ENCODE measurements at regions not wholly inside any gene's neighbourhood (a gene's known extent, or its start where the extent isn't known, plus 50 kb on each side); places are given as distances from the start of the nearest gene placed in this dataset.
"Not testable (repeated sequence)": the region's sequence is repeated elsewhere in the genome, so short reads cannot be mapped to it uniquely, and the experiment has no call there.

DNA sequence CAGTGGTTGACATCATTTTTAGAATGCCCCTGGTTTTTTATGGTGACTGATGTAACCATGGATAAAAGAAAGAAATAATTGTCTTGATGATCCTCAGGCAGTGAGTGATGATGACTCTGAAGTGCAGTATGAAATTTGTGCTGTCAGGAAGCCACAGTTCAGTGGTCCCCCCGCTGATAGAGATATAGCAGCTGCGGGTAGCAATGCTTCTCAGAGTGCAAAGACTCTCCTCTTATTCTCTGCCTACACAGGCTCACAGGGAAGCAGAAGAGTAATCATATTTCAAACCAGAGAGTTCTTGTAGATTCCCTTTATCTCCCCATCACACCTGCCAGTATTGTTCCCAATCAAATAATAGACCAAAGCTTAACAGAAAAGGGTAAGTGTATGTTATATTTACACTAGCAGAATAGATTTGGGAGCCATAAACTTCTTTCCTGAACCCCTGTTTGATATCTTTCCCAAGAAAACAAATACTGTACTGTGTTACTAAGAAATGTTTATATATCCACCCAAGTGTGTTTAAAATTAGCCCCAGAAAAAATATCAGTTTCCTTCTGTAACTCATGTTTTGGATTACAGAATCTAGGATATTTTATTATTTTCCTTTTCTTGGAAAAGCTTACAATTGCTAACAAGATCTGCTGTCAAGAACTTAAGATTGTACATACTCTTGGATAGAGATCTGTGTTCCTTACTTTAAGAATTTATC lies 1817.4 kb upstream of the FLRT2 start:
- DNase-seq (ENCODE audit: low spot score in 2 of 2) = no peak
- no peak for TF ChIP-seq POLR2A (IDR thresholded peaks at IDR 0.05)
- TF ChIP-seq CTCF (IDR thresholded peaks at IDR 0.05) = no peak
- no peak overlapping the region for H3K4me3 ChIP-seq (ENCODE audit: low read depth, poor library complexity, severe bottlenecking)
- WGBS, 2 donors = 80 to 88% methylated on average over 2 of the region's 2 CpGs
- intact Hi-C loops (cut with DNase I; ENCODE audit: low total_unique reads) = no loop called here

GRCh38 chr14:83713732-83714131 lies 1816.2 kb upstream of the FLRT2 start:
- 82 to 89% methylated on average over 2 of the region's 2 CpGs for WGBS, 2 donors
- intact Hi-C loops (cut with DNase I; ENCODE audit: low total_unique reads) = no loop called here
- no peak for TF ChIP-seq POLR2A (IDR thresholded peaks at IDR 0.05)
- no peak for TF ChIP-seq CTCF (IDR thresholded peaks at IDR 0.05)
- no peak for DNase-seq (ENCODE audit: low spot score in 2 of 2)
- H3K4me3 ChIP-seq (ENCODE audit: low read depth, poor library complexity, severe bottlenecking) = no peak overlapping the region

DNA sequence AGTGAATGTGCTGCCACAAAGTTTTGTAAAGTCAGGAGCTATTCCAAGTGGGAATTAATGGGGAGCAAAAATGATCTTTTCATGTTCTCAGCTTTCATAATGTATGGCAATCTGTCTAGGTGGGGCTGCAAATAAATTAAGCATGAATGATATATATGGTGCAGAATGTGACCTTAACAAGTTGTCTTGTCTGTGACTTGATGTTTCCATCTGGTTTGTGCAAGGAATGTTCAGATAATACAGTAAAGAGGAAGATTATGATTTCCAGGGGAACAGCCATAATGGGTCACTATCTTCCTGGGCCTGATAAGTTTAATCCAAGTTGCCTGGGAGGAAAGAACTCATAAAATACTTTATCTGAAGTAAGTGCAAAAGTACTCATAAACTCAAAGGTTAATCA lies 1815.8 kb upstream of the FLRT2 start:
- intact Hi-C loops (cut with DNase I; ENCODE audit: low total_unique reads) = no loop called here
- no peak for DNase-seq (ENCODE audit: low spot score in 2 of 2)
- TF ChIP-seq POLR2A (IDR thresholded peaks at IDR 0.05) (no peak), CTCF (IDR thresholded peaks at IDR 0.05) (no peak)
- no peak overlapping the region for H3K4me3 ChIP-seq (ENCODE audit: low read depth, poor library complexity, severe bottlenecking)

DNA sequence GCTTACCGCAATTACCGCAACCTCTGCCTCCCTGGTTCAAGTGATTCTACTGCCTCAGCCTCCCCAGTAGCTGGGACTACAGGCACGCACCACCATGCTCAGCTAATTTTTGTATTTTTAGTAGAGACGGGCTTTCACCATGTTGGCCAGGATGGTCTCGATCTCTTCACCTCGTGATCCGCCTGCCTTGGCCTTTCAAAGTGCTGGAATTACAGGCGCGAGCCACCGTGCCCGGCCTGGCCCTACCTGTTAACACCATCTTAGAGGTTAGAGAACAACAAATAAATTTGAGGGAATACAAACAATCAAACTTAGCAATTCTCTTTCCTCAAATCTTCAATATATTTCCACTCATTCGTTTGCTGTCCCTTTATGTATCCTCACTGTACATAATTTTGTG lies 1810.5 kb upstream of the FLRT2 start:
- 92 to 94% methylated on average over 12 of the region's 12 CpGs for WGBS, 2 donors
- H3K4me3 ChIP-seq (ENCODE audit: low read depth, poor library complexity, severe bottlenecking); DNase-seq (ENCODE audit: low spot score in 2 of 2); intact Hi-C loops (cut with DNase I; ENCODE audit: low total_unique reads): not testable (repeated sequence)

DNA sequence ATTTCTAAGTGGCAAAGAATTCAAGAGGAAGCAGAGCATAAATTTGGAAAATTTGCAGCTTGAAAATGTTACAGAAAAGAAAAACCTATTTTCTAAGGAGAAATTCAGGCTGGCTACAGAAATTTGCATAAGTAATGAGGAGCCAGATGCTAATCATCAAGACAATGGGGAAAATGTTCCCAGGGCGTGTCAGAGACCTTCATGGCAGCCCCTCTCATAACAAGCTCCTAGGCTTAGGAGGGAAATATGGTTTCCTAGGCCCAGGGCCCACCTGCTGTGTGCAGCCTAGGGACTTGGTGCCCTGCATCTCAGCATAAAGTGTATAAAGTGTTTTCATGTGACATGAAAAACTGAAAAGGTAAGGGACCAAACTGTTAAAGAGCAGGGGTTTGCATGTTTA lies 1796.3 kb upstream of the FLRT2 start:
- 86 to 96% methylated on average over 1 of the region's 1 CpG for WGBS, 2 donors
- no peak overlapping the region for H3K4me3 ChIP-seq (ENCODE audit: low read depth, poor library complexity, severe bottlenecking)
- TF ChIP-seq POLR2A (IDR thresholded peaks at IDR 0.05) = no peak
- no peak for TF ChIP-seq CTCF (IDR thresholded peaks at IDR 0.05)
- DNase-seq (ENCODE audit: low spot score in 2 of 2) = no peak
- intact Hi-C loops (cut with DNase I; ENCODE audit: low total_unique reads) = no loop called here

DNA sequence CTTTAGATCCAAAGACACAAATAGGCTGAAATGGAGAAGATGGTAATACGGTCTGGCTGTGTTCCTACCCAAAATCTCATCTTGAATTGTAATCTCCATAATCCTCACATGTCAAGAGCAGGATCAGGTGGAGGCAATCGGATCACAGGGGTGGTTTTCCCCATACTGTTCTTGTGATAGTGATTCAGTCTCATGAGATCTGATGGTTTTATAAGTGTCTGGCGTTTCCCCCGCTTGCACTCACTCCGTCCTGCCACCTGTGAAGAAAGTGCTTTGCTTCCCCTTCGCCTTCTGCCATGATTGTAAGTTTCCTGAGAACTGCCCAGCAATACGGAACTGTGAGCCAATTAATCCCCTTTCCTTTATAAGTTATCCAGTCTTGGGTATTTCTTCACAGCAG lies 1795.5 kb upstream of the FLRT2 start:
- no peak for DNase-seq (ENCODE audit: low spot score in 2 of 2)
- intact Hi-C loops (cut with DNase I; ENCODE audit: low total_unique reads) = no loop called here
- no peak for TF ChIP-seq CTCF (IDR thresholded peaks at IDR 0.05)
- TF ChIP-seq POLR2A (IDR thresholded peaks at IDR 0.05) = no peak
- H3K4me3 ChIP-seq (ENCODE audit: low read depth, poor library complexity, severe bottlenecking) = no peak overlapping the region
- 74 to 83% methylated on average over 7 of the region's 7 CpGs for WGBS, 2 donors
